ENCODE measurements at regions not wholly inside any gene's neighbourhood (a gene's known extent, or its start where the extent isn't known, plus 50 kb on each side); places are given as distances from the start of the nearest gene placed in this dataset.

DNA sequence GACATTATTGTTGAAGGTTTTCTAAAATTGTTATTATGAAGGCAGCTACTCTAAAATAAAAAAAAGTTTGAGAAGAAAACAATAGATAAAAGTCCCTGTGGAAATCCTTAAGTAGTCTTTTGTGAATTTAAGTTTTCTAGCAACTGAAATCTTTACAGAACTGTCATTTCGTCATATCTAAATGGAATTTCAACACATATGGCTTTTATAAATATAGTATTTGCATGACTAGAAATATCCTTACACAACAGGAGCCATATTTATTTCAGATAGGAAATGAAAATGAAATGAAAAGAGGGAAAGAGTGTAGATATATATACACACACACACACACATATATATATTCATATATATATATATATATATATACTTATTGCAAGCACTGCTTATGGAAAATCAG lies 204.7 kb upstream of the RGS18 start:
- CTCF ChIA-PET: no interaction called here
- TF ChIP-seq HMGA2 (CRISPR knock-in tag; IDR thresholded peaks at IDR 0.05) (no peak), TEAD1 (CRISPR knock-in tag; IDR thresholded peaks at IDR 0.05) (no peak), GABPB1 (CRISPR knock-in tag; IDR thresholded peaks at IDR 0.05) (no peak), EMX1 (CRISPR knock-in tag; IDR thresholded peaks at IDR 0.05) (no peak), NFYB (CRISPR knock-in tag; conservative IDR thresholded peaks at IDR 0.05; ENCODE audit: low read depth) (no peak), CBFB (CRISPR knock-in tag; IDR thresholded peaks at IDR 0.05; ENCODE audit: low read depth) (no peak), ZNF263 (CRISPR knock-in tag; IDR thresholded peaks at IDR 0.05; ENCODE audit: low read depth) (no peak), NR1H2 (CRISPR knock-in tag; IDR thresholded peaks at IDR 0.05) (no peak), MYBL2 (CRISPR knock-in tag; IDR thresholded peaks at IDR 0.05) (no peak), ZNF671 (CRISPR knock-in tag; IDR thresholded peaks at IDR 0.05) (no peak), ZNF317 (CRISPR knock-in tag; IDR thresholded peaks at IDR 0.05; ENCODE audit: borderline replicate concordance, low read depth) (no peak), ESRRA (CRISPR knock-in tag; IDR thresholded peaks at IDR 0.05; ENCODE audit: borderline replicate concordance) (no peak), ZNF138 (CRISPR knock-in tag; conservative IDR thresholded peaks at IDR 0.05) (no peak), ETV6 (CRISPR knock-in tag; IDR thresholded peaks at IDR 0.05) (no peak), GTF2I (CRISPR knock-in tag; conservative IDR thresholded peaks at IDR 0.05) (no peak)
- TF ChIP-seq, protein P1, sequence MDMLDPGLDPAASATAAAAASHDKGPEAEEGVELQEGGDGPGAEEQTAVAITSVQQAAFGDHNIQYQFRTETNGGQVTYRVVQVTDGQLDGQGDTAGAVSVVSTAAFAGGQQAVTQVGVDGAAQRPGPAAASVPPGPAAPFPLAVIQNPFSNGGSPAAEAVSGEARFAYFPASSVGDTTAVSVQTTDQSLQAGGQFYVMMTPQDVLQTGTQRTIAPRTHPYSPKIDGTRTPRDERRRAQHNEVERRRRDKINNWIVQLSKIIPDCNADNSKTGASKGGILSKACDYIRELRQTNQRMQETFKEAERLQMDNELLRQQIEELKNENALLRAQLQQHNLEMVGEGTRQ (CRISPR knock-in tag; IDR thresholded peaks at IDR 0.05): no peak
- TF ChIP-seq, protein P2, sequence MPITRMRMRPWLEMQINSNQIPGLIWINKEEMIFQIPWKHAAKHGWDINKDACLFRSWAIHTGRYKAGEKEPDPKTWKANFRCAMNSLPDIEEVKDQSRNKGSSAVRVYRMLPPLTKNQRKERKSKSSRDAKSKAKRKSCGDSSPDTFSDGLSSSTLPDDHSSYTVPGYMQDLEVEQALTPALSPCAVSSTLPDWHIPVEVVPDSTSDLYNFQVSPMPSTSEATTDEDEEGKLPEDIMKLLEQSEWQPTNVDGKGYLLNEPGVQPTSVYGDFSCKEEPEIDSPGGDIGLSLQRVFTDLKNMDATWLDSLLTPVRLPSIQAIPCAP (CRISPR knock-in tag; IDR thresholded peaks at IDR 0.05): no peak
- TF ChIP-seq, protein P3, sequence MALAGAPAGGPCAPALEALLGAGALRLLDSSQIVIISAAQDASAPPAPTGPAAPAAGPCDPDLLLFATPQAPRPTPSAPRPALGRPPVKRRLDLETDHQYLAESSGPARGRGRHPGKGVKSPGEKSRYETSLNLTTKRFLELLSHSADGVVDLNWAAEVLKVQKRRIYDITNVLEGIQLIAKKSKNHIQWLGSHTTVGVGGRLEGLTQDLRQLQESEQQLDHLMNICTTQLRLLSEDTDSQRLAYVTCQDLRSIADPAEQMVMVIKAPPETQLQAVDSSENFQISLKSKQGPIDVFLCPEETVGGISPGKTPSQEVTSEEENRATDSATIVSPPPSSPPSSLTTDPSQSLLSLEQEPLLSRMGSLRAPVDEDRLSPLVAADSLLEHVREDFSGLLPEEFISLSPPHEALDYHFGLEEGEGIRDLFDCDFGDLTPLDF (CRISPR knock-in tag; IDR thresholded peaks at IDR 0.05): no peak
- TF ChIP-seq, protein P4, sequence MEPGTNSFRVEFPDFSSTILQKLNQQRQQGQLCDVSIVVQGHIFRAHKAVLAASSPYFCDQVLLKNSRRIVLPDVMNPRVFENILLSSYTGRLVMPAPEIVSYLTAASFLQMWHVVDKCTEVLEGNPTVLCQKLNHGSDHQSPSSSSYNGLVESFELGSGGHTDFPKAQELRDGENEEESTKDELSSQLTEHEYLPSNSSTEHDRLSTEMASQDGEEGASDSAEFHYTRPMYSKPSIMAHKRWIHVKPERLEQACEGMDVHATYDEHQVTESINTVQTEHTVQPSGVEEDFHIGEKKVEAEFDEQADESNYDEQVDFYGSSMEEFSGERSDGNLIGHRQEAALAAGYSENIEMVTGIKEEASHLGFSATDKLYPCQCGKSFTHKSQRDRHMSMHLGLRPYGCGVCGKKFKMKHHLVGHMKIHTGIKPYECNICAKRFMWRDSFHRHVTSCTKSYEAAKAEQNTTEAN (CRISPR knock-in tag; IDR thresholded peaks at IDR 0.05): no peak
- TF ChIP-seq, protein P5, sequence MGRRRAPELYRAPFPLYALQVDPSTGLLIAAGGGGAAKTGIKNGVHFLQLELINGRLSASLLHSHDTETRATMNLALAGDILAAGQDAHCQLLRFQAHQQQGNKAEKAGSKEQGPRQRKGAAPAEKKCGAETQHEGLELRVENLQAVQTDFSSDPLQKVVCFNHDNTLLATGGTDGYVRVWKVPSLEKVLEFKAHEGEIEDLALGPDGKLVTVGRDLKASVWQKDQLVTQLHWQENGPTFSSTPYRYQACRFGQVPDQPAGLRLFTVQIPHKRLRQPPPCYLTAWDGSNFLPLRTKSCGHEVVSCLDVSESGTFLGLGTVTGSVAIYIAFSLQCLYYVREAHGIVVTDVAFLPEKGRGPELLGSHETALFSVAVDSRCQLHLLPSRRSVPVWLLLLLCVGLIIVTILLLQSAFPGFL (CRISPR knock-in tag; IDR thresholded peaks at IDR 0.05; ENCODE audit: borderline replicate concordance): no peak
- no peaks in the 10 kb centered on the region for H3K27me3 Mint-ChIP-seq (ENCODE audit: low read depth)
- no peak overlapping the region for H3K4me3 Mint-ChIP-seq
- no peaks in the 10 kb centered on the region for H3K9me3 Mint-ChIP-seq
- H3K36me3 Mint-ChIP-seq: no peaks in the 10 kb centered on the region
- POLR2A ChIA-PET: no interaction called here
- DNase-seq (ENCODE audit: low spot score): no peak
- H3K4me1 Mint-ChIP-seq: peaks cover 3% of the 10 kb centered on the region; the same call in 1 of the 2 replicates
- no peak for ATAC-seq
- no peak overlapping the region for H3K27ac Mint-ChIP-seq

DNA sequence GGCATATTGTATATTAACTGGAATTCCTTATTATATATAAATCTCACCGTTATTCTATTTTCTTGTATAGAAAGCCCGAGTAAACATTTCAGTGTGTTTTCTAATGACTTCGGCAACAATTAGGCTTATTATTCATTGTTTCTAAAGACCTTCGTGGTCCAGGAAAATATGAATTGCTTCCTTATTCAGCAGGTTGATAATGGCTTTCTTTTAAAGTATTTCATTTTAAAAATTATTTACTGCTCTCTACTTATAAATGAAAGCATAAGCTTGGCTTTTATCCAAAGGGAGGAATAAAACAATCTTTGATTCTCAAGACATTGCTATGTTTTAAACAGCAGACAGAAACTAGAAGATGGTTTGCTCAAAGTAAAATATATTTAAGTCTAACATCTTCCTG lies 198.4 kb upstream of the RGS18 start:
- Mint-ChIP-seq H3K4me1 (0 out of 2 replicates have a peak, but pooled peaks cover 2% of the 10 kb centered on the region), H3K4me3 (no peak overlapping the region), H3K36me3 (no peaks in the 10 kb centered on the region), H3K27ac (no peak overlapping the region), H3K27me3 (ENCODE audit: low read depth) (no peaks in the 10 kb centered on the region), H3K9me3 (no peaks in the 10 kb centered on the region)
- POLR2A ChIA-PET: no interaction called here
- DNase-seq (ENCODE audit: low spot score) (no peak), ATAC-seq (no peak)
- CTCF ChIA-PET: no interaction called here
- TF ChIP-seq CBFB (CRISPR knock-in tag; IDR thresholded peaks at IDR 0.05; ENCODE audit: low read depth) (no peak), GTF2I (CRISPR knock-in tag; conservative IDR thresholded peaks at IDR 0.05) (no peak), GRHL2 (CRISPR knock-in tag; IDR thresholded peaks at IDR 0.05; ENCODE audit: insufficient replicate concordance, severe bottlenecking) (no peak), ZBTB21 (CRISPR knock-in tag; IDR thresholded peaks at IDR 0.05; ENCODE audit: borderline replicate concordance) (no peak)
- TF ChIP-seq, protein P6, sequence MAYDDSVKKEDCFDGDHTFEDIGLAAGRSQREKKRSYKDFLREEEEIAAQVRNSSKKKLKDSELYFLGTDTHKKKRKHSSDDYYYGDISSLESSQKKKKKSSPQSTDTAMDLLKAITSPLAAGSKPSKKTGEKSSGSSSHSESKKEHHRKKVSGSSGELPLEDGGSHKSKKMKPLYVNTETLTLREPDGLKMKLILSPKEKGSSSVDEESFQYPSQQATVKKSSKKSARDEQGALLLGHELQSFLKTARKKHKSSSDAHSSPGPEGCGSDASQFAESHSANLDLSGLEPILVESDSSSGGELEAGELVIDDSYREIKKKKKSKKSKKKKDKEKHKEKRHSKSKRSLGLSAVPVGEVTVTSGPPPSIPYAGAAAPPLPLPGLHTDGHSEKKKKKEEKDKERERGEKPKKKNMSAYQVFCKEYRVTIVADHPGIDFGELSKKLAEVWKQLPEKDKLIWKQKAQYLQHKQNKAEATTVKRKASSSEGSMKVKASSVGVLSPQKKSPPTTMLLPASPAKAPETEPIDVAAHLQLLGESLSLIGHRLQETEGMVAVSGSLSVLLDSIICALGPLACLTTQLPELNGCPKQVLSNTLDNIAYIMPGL (CRISPR knock-in tag; IDR thresholded peaks at IDR 0.05): no peak
- TF ChIP-seq, protein P7, sequence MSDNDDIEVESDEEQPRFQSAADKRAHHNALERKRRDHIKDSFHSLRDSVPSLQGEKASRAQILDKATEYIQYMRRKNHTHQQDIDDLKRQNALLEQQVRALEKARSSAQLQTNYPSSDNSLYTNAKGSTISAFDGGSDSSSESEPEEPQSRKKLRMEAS (CRISPR knock-in tag; IDR thresholded peaks at IDR 0.05): no peak
- TF ChIP-seq, protein P8, sequence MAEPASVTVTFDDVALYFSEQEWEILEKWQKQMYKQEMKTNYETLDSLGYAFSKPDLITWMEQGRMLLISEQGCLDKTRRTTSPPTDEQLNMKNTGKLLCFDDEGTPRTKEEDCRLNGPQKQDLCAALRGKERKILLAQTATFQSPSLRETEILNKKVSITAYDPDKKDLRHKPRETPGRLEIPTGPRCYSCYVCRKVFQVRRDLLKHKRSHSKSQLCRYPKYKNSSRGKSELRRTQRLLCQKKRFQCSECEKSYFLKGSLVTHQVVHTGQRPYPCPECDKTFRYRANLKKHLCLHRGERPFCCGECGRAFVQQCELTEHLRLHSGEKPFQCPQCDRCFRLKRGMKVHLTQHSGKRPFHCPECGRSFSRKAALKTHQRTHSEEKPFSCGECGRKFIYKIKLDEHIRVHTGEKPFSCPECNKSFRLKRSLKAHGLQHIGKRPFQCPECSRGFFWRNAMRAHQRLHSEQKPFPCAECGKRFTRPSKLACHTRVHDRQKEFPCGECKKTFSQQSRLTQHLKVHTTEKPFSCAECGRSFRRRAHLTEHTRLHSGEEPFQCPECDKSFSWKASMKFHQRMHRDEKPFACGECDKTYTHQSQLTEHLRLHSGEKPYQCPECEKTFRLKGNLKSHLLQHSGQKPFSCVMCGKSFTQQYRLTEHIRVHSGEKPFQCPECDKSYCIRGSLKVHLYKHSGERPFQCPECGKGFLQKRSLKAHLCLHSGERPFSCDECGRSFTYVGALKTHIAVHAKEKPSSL (CRISPR knock-in tag; conservative IDR thresholded peaks at IDR 0.05): no peak
